ENCODE measurements at regions not wholly inside any gene's neighbourhood (a gene's known extent, or its start where the extent isn't known, plus 50 kb on each side); places are given as distances from the start of the nearest gene placed in this dataset.

GRCh38 chr1:208499601-208500000 is 255.4 kb upstream of the PLXNA2 start:
- no peak for TF ChIP-seq POLR2A (IDR thresholded peaks at IDR 0.05)
- TF ChIP-seq POLR2AphosphoS5 (IDR thresholded peaks at IDR 0.05) = no peak
- no peak for TF ChIP-seq CTCF (IDR thresholded peaks at IDR 0.05)
